CD4-positive, CD25-positive, alpha-beta regulatory T cell (primary cell): ENCODE measurements at regions not wholly inside any gene's neighbourhood (a gene's known extent, or its start where the extent isn't known, plus 50 kb on each side); places are given as distances from the start of the nearest gene placed in this dataset.

Experiments
- ATAC-seq, 2 donors: fragments of 150-1000 bp; cut with Tn5 transposase; one replicate each; pipeline ENCODE4 v1.10.0; 2021; ENCODE audit warnings: low read depth in 2 of 2, moderate number of reproducible peaks in 2 of 2, moderate library complexity in 1 of 2
- DNase-seq, 3 donors: peaks; one replicate each; pipeline versions ENCODE4 v3.0.0 to v3.0.0-alpha.2; 2012 to 2022; ENCODE audit warnings: mixed read lengths in 1 of 3
- H3K27ac ChIP-seq: one replicate; pipeline ENCODE4 v1.7.0; 2013; ENCODE audit warnings: mild to moderate bottlenecking, low read length; ENCODE audit not compliant: insufficient read depth, poor library complexity, severe bottlenecking
- H3K27me3 ChIP-seq: one replicate; pipeline ENCODE4 v1.7.0; 2013; ENCODE audit warnings: low read length; ENCODE audit not compliant: control insufficient read depth, insufficient read depth
- H3K36me3 ChIP-seq: one replicate; pipeline ENCODE4 v1.7.0; 2013; ENCODE audit warnings: mild to moderate bottlenecking, low read length, moderate library complexity; ENCODE audit not compliant: control insufficient read depth, insufficient read depth
- H3K4me1 ChIP-seq: 2 replicates; pipeline ENCODE4 v1.7.0; 2013; ENCODE audit warnings: mild to moderate bottlenecking, low read length; ENCODE audit not compliant: insufficient read depth, control insufficient read depth, poor library complexity, severe bottlenecking
- H3K4me3 ChIP-seq: one replicate; pipeline ENCODE4 v1.7.0; 2013; ENCODE audit warnings: low read depth, mild to moderate bottlenecking, low read length, moderate library complexity
- H3K9me3 ChIP-seq, 2 experiments: 1 replicate in 1 of 2; 2 replicates in 1 of 2; pipeline ENCODE4 v1.7.0; 2013; ENCODE audit warnings: low read length in 2 of 2, mild to moderate bottlenecking in 1 of 2, moderate library complexity in 1 of 2; ENCODE audit not compliant: control insufficient read depth in 2 of 2
- H3K27ac Mint-ChIP-seq, 3 donors: one replicate each; pipeline ENCODE4 v1.8.0; 2020 to 2022; ENCODE audit warnings: mild to moderate bottlenecking in 3 of 3, mixed read lengths in 3 of 3, moderate library complexity in 2 of 3
- H3K27me3 Mint-ChIP-seq: one replicate; pipeline ENCODE4 v1.8.0; 2022; ENCODE audit warnings: mild to moderate bottlenecking, mixed read lengths
- H3K36me3 Mint-ChIP-seq: one replicate; pipeline ENCODE4 v1.8.0; 2020; ENCODE audit warnings: mixed read lengths
- H3K4me1 Mint-ChIP-seq, 4 donors: one replicate each; pipeline ENCODE4 v1.8.0; 2020 to 2022; ENCODE audit warnings: mixed read lengths in 4 of 4, mild to moderate bottlenecking in 1 of 4
- H3K4me3 Mint-ChIP-seq, 4 donors: one replicate each; pipeline ENCODE4 v1.8.0; 2020 to 2022; ENCODE audit warnings: mild to moderate bottlenecking in 4 of 4, mixed read lengths in 4 of 4, moderate library complexity in 3 of 4
- H3K9me3 Mint-ChIP-seq, 7 donors: one replicate each; pipeline ENCODE4 v1.8.0; 2020 to 2022; ENCODE audit warnings: mixed read lengths in 7 of 7, mild to moderate bottlenecking in 3 of 7, moderate library complexity in 2 of 7

GRCh38 chr5:40385544-40385943 is 294.2 kb upstream of the PTGER4 start:
- H3K36me3 ChIP-seq = no peaks in the 10 kb centered on the region
- H3K4me1 Mint-ChIP-seq = peaks cover 35 to 55% (median 44%) of the 10 kb centered on the region in 4 donors
- H3K9me3 ChIP-seq = no peaks in the 10 kb centered on the region
- H3K4me3 Mint-ChIP-seq = no peak overlapping the region
- peaks cover 0 to 2% (median 0%) of the 10 kb centered on the region in 7 donors for H3K9me3 Mint-ChIP-seq
- H3K4me3 ChIP-seq = no peak overlapping the region
- no peaks in the 10 kb centered on the region for H3K27me3 ChIP-seq
- H3K27ac Mint-ChIP-seq = peak overlapping the region in 2 of 3 donors; percentile 67 to 73
- no peak overlapping the region for H3K27ac ChIP-seq
- no peaks in the 10 kb centered on the region for H3K27me3 Mint-ChIP-seq
- ATAC-seq = no peak
- no peak for DNase-seq
- peaks cover 51% of the 10 kb centered on the region for H3K4me1 ChIP-seq
- H3K36me3 Mint-ChIP-seq = no peaks in the 10 kb centered on the region

GRCh38 chr5:40384782-40385390 is 294.8 kb upstream of the PTGER4 start:
- no peak for DNase-seq
- H3K36me3 ChIP-seq = no peaks in the 10 kb centered on the region
- peaks cover 45% of the 10 kb centered on the region for H3K4me1 ChIP-seq

GRCh38 chr5:40383749-40384651 is 295.7 kb upstream of the PTGER4 start:
- Histone ChIP-seq H3K4me3 (peak overlapping the region; percentile 73), H3K27me3 (no peaks in the 10 kb centered on the region), H3K36me3 (no peaks in the 10 kb centered on the region), H3K4me1 (peaks cover 39% of the 10 kb centered on the region), H3K9me3 (no peaks in the 10 kb centered on the region), H3K27ac (peak overlapping the region; percentile 58)
- peak overlapping the region; percentile 50 to 66 (median 60) for H3K4me3 Mint-ChIP-seq
- peaks cover 23 to 41% (median 33%) of the 10 kb centered on the region in 4 donors for H3K4me1 Mint-ChIP-seq
- H3K36me3 Mint-ChIP-seq = no peaks in the 10 kb centered on the region
- no peaks in the 10 kb centered on the region for H3K27me3 Mint-ChIP-seq
- peak overlapping the region; percentile 57 to 97 (median 73) for H3K27ac Mint-ChIP-seq
- DNase-seq (peak in 2 of 3 donors; percentile 14 to 76), ATAC-seq (peak; percentile 59 to 61)
- peaks cover 0 to 2% (median 0%) of the 10 kb centered on the region in 7 donors for H3K9me3 Mint-ChIP-seq

More at GRCh38 chr5:40384782-40385390, 294.8 kb upstream of the PTGER4 start:
- H3K4me3 ChIP-seq = peak overlapping the region; percentile 73
- H3K27me3 Mint-ChIP-seq = no peaks in the 10 kb centered on the region
- H3K4me3 Mint-ChIP-seq = peak overlapping the region in 2 of 4 donors; percentile 29 to 50
- H3K27ac ChIP-seq = peak overlapping the region; percentile 58
- ATAC-seq = no peak
- peaks cover 29 to 49% (median 38%) of the 10 kb centered on the region in 4 donors for H3K4me1 Mint-ChIP-seq
- no peaks in the 10 kb centered on the region for H3K27me3 ChIP-seq
- H3K9me3 ChIP-seq = no peaks in the 10 kb centered on the region
- H3K27ac Mint-ChIP-seq = peak overlapping the region; percentile 31 to 92 (median 73)
- peaks cover 0 to 2% (median 0%) of the 10 kb centered on the region in 7 donors for H3K9me3 Mint-ChIP-seq
- no peaks in the 10 kb centered on the region for H3K36me3 Mint-ChIP-seq

GRCh38 chr5:40381676-40382363 is 297.9 kb upstream of the PTGER4 start:
- Histone ChIP-seq H3K27me3 (no peaks in the 10 kb centered on the region), H3K9me3 (no peaks in the 10 kb centered on the region), H3K36me3 (no peaks in the 10 kb centered on the region), H3K27ac (no peak overlapping the region), H3K4me3 (no peak overlapping the region), H3K4me1 (peaks cover 37% of the 10 kb centered on the region)
- H3K27me3 Mint-ChIP-seq = no peaks in the 10 kb centered on the region
- H3K9me3 Mint-ChIP-seq = peaks cover 0 to 3% (median 0%) of the 10 kb centered on the region in 7 donors
- ATAC-seq (no peak), DNase-seq (no peak)
- H3K27ac Mint-ChIP-seq = peak overlapping the region in 1 of 3 donors; percentile 44
- H3K4me3 Mint-ChIP-seq = no peak overlapping the region
- H3K36me3 Mint-ChIP-seq = no peaks in the 10 kb centered on the region
- peaks cover 21 to 49% (median 33%) of the 10 kb centered on the region in 4 donors for H3K4me1 Mint-ChIP-seq

DNA sequence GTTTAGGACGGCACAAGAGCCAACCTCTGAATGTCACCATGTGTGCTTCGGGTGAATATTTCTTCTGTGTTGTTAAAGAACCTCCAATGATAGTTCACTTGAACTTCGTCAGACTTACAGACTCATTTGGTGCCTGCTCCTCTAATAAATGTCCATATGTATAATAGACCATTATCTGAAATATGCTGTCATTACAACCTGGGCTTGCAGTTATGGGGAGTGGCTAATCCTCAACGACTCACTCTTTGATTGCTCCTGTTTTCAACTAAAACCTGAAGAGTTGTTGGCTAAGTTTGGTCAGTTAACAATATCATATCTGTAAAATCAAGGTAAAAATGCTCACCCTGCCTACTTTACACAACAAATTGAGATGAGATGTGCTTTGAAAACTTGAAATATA is 298.7 kb upstream of the PTGER4 start:
- DNase-seq (no peak), ATAC-seq (no peak)
- no peak overlapping the region for H3K4me3 ChIP-seq
- Mint-ChIP-seq H3K4me3 (no peak overlapping the region), H3K4me1 (peaks cover 21 to 43% (median 32%) of the 10 kb centered on the region in 4 donors), H3K9me3 (peaks cover 0 to 3% (median 0%) of the 10 kb centered on the region in 7 donors), H3K27ac (no peak overlapping the region), H3K27me3 (no peaks in the 10 kb centered on the region), H3K36me3 (no peaks in the 10 kb centered on the region)
- no peak overlapping the region for H3K27ac ChIP-seq
- H3K4me1 ChIP-seq = peaks cover 29% of the 10 kb centered on the region
- H3K9me3 ChIP-seq = no peaks in the 10 kb centered on the region
- no peaks in the 10 kb centered on the region for H3K27me3 ChIP-seq
- no peaks in the 10 kb centered on the region for H3K36me3 ChIP-seq

DNA sequence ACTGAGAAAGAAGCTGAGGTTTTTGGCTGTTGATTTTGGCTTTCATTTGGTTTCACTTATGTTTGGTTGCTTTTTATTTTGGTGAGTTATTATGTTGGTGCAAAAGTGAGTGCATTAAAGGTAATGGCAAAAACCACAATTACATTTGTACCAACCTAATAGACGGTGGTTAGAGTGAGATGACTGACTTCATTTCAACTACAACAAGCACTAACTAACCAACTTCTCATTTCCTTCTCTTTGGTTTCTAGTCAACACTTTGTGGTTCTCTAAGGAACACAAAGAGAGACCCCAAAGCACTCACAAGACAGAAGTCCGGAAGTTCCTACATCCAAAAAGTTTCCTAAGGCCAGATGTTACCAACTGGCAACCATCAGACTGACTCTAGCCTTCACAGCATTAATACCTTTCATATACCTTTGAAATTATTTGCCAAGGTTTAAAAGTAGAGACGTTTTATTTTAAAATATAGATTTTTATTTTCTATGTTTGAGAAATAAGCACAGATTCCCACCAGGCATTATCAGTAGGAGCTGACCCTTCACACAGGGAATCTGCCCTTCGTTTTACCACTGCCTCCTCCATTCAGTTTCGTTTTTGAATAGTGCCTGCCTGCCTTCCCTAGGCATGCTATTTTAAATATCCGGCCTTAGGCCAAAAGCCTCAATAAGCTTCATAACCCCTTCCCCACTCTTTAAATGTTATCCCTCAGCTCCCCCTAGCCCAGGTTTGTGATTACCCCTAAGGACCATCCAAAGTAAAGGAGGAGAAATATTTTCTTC is 301.1 kb upstream of the PTGER4 start:
- peaks cover 3 to 20% (median 14%) of the 10 kb centered on the region in 4 donors for H3K4me1 Mint-ChIP-seq
- Histone ChIP-seq H3K4me1 (peaks cover 6% of the 10 kb centered on the region), H3K36me3 (no peaks in the 10 kb centered on the region), H3K4me3 (no peak overlapping the region), H3K9me3 (no peaks in the 10 kb centered on the region), H3K27ac (no peak overlapping the region), H3K27me3 (no peaks in the 10 kb centered on the region)
- ATAC-seq (peak; percentile 14 to 40), DNase-seq (peak in 2 of 3 donors; percentile 20 to 38)
- H3K9me3 Mint-ChIP-seq = peaks cover 0 to 3% (median 0%) of the 10 kb centered on the region in 7 donors
- peak overlapping the region in 2 of 3 donors; percentile 11 to 71 for H3K27ac Mint-ChIP-seq
- no peaks in the 10 kb centered on the region for H3K36me3 Mint-ChIP-seq
- H3K4me3 Mint-ChIP-seq = no peak overlapping the region
- no peaks in the 10 kb centered on the region for H3K27me3 Mint-ChIP-seq

DNA sequence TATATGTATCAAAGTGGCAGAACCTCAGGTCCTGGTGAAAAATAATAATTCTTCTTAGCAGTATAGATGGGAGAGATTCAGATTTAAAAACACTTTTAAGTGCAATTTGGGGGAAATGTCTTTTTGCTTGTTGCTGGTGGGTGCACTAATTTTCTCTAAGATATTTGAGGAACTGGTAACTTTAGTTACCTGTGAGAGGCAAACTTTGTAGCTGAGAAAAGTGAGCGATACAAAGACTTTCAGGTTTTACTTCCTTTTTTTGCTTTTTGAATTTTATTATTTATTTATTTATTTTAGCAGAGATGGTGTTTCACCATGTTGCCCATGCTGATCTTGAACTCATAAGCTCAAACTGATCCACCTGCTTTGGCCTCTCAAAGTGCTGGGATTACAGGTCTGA is 303.1 kb upstream of the PTGER4 start:
- no peak overlapping the region for H3K4me3 Mint-ChIP-seq
- no peak overlapping the region for H3K27ac ChIP-seq
- H3K9me3 ChIP-seq = no peaks in the 10 kb centered on the region
- DNase-seq (no peak), ATAC-seq (no peak)
- H3K27ac Mint-ChIP-seq = no peak overlapping the region
- peaks cover 0 to 4% (median 0%) of the 10 kb centered on the region in 7 donors for H3K9me3 Mint-ChIP-seq
- no peaks in the 10 kb centered on the region for H3K27me3 Mint-ChIP-seq
- H3K36me3 ChIP-seq = no peaks in the 10 kb centered on the region
- H3K27me3 ChIP-seq = no peaks in the 10 kb centered on the region
- no peaks in the 10 kb centered on the region for H3K4me1 ChIP-seq
- no peak overlapping the region for H3K4me3 ChIP-seq
- H3K4me1 Mint-ChIP-seq = peaks cover 0 to 15% (median 9%) of the 10 kb centered on the region in 4 donors
- no peaks in the 10 kb centered on the region for H3K36me3 Mint-ChIP-seq
